GM12875 (cell line): ENCODE measurements at regions not wholly inside any gene's neighbourhood (a gene's known extent, or its start where the extent isn't known, plus 50 kb on each side); places are given as distances from the start of the nearest gene placed in this dataset.

Source experiments
- H3K4me3 ChIP-seq: one replicate; pipeline ENCODE4 v1.5.1; 2011; ENCODE audit warnings: low read depth, low read length, control low read depth
- TF ChIP-seq, protein P1 (sequence below): IDR thresholded peaks from 2 replicates; pipeline ENCODE4 v1.5.1; 2011; ENCODE audit warnings: low read depth, mild to moderate bottlenecking, control low read depth, inconsistent platforms, low read length, moderate library complexity, borderline replicate concordance; ENCODE audit not compliant: insufficient read depth

- TF ChIP-seq, protein P1, sequence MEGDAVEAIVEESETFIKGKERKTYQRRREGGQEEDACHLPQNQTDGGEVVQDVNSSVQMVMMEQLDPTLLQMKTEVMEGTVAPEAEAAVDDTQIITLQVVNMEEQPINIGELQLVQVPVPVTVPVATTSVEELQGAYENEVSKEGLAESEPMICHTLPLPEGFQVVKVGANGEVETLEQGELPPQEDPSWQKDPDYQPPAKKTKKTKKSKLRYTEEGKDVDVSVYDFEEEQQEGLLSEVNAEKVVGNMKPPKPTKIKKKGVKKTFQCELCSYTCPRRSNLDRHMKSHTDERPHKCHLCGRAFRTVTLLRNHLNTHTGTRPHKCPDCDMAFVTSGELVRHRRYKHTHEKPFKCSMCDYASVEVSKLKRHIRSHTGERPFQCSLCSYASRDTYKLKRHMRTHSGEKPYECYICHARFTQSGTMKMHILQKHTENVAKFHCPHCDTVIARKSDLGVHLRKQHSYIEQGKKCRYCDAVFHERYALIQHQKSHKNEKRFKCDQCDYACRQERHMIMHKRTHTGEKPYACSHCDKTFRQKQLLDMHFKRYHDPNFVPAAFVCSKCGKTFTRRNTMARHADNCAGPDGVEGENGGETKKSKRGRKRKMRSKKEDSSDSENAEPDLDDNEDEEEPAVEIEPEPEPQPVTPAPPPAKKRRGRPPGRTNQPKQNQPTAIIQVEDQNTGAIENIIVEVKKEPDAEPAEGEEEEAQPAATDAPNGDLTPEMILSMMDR, result no peak
- H3K4me3 ChIP-seq, result no peak overlapping the region
Measured at GRCh38 chr22:19643448-19644313, 70.6 kb upstream of the SEPTIN5 start.

DNA sequence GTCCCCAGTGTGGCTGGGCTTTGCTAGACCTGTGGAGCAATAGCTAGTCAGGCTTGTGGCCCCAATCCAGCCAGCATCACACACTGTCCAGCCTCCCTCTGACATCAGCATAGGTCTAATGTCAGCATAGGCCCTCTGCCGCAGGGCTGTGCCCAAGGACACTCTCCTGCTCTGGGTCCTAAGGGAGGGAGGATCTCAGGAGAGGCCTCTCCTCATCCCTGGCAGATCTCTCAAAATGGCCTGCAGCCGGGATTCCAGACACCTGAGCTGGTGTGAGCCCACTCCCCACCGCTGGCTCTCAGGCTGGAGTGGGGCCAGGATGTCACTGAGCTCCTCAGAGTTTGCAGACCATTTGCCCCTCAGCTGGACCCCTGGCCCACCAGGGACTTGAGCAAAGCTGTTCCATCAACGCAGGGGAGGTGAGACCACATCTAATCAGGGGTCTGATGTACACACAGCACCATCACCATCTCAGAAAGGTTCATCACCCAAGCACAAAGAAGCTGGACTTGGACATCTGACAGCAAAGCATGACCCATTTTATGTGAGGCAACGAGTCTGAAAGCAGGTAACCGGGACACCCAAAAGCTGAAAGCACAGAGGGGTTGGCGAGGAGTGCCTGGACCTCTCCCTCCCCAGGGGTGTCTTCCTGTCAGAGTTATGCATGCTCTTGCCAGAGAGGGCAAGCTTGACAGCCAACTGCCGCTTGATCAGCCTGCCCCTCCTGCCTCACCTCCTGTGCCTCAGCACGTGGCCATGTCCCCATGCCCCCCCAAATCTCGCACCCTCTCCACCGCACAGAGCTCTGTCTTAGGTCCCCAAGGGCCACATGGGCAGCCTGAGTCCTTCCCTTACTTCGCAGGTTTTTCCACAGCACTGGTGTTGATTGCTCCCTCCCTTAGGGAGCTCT, 69.7 kb upstream of the SEPTIN5 start:
- no peak overlapping the region for H3K4me3 ChIP-seq
- TF ChIP-seq, protein P1, result no peak

DNA sequence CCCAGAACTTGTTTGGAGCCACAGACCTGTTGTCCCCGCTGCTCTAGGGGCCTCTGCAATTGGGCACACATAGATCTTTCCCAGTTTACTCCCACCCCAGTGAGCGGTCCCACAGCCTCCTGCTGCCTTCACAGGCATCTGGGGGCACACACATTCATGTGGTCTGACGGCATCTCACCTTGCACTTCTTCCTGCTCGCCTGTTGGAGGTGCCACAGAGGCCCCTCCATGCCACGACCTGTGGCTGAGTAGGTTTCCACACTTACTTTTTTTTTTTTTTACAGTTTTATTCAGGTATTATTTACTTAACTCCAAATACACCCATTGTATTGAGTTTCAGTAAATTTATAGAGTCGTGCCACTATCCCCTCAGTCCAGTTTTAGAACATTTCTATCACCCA, 68.9 kb upstream of the SEPTIN5 start:
- no peak overlapping the region for H3K4me3 ChIP-seq
- TF ChIP-seq, protein P1, result no peak

GRCh38 chr22:19645905-19646304, 68.4 kb upstream of the SEPTIN5 start:
- no peak overlapping the region for H3K4me3 ChIP-seq
- TF ChIP-seq, protein P1, result no peak

- H3K4me3 ChIP-seq, result no peak overlapping the region
- TF ChIP-seq, protein P1, result no peak
Measured at GRCh38 chr22:19646383-19646782, 67.9 kb upstream of the SEPTIN5 start.

DNA sequence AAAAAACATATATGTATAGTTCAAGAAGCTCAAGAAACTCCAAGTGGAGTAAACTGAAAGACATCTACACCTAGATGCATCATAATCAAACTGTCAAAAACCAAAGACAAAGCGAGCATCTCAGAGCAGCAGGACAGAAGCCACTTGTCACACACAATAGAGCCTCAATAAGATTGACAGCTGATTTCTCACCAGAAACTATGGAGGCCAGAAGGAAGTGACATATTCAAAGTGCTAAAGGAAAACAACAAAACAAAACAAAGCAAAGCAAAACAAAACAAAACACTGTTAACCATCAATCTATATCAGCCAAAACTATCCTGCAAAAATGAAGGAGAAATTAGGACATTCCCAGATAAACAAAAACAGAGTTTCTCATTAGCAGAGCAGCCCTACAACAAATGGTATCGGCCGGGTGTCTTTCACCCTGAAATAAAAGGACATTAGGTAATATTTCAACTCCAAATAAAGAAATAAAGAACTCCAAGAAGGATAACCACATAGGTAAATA, 65.8 kb upstream of the SEPTIN5 start:
- TF ChIP-seq, protein P1, result no peak
- H3K4me3 ChIP-seq, result no peak overlapping the region

DNA sequence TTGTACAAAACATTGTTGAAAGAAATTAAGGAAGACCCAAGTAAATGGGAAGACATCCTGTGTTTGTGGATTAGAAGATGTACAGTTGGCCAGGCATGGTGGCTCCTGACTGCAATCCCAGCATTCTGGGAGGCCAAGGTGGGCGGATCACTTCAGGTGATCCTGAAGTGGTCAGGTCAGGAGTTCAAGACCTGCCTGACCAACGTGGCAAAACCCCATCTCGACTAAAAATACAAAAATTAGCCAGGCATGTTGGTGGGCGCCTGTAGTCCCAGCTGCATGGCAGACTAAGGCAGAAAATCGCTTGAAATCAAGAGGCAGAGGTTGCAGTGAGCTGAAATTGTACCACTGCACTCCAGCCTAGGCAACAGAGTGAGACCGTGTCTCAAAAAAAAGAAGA, 62.0 kb upstream of the SEPTIN5 start:
- TF ChIP-seq, protein P1, result no peak
- no peak overlapping the region for H3K4me3 ChIP-seq
